GM10266 (cell line): ENCODE measurements at regions not wholly inside any gene's neighbourhood (a gene's known extent, or its start where the extent isn't known, plus 50 kb on each side); places are given as distances from the start of the nearest gene placed in this dataset.

Experiments used
- DNase-seq: peaks from one replicate; pipeline ENCODE4 v3.0.0; 2012; ENCODE audit errors: extremely low spot score
- TF ChIP-seq, protein P1 (sequence below): IDR thresholded peaks from 2 replicates; pipeline ENCODE4 v1.5.1; 2012; ENCODE audit warnings: mild to moderate bottlenecking, low read depth; ENCODE audit not compliant: control insufficient read depth, insufficient read depth; ENCODE audit errors: missing control alignments

GRCh38 chr6:80550748-80551147 lies 444.3 kb downstream of the BCKDHB start:
- TF ChIP-seq, protein P1, sequence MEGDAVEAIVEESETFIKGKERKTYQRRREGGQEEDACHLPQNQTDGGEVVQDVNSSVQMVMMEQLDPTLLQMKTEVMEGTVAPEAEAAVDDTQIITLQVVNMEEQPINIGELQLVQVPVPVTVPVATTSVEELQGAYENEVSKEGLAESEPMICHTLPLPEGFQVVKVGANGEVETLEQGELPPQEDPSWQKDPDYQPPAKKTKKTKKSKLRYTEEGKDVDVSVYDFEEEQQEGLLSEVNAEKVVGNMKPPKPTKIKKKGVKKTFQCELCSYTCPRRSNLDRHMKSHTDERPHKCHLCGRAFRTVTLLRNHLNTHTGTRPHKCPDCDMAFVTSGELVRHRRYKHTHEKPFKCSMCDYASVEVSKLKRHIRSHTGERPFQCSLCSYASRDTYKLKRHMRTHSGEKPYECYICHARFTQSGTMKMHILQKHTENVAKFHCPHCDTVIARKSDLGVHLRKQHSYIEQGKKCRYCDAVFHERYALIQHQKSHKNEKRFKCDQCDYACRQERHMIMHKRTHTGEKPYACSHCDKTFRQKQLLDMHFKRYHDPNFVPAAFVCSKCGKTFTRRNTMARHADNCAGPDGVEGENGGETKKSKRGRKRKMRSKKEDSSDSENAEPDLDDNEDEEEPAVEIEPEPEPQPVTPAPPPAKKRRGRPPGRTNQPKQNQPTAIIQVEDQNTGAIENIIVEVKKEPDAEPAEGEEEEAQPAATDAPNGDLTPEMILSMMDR: no peak
- no peak for DNase-seq

GRCh38 chr6:80550281-80550680 lies 443.8 kb downstream of the BCKDHB start:
- DNase-seq: no peak
- TF ChIP-seq, protein P1: no peak

DNA sequence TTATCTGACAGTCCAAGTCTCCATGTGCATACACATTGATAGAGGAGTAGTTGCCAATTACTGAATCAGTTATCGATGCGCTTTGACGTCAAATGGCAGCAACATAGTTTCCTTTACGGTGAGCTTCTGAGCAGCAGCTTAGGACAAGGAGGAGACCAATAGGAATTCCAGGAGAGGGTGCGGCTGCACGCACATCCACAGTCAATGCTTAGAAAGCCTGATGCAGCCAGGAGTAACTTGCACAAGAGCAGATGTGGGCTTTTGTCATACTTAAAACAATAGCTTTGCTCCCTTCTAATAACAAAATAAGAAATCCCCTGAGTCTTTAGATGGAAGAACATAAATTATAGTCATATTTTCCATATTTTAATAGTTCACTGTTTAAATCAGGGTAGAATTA lies 442.1 kb downstream of the BCKDHB start:
- no peak for DNase-seq
- TF ChIP-seq, protein P1: no peak

GRCh38 chr6:80547827-80548226 lies 441.4 kb downstream of the BCKDHB start:
- no peak for DNase-seq
- TF ChIP-seq, protein P1: no peak

GRCh38 chr6:80544976-80545722 lies 438.7 kb downstream of the BCKDHB start:
- no peak for DNase-seq
- TF ChIP-seq, protein P1: no peak

- TF ChIP-seq, protein P1: no peak
- DNase-seq: no peak
Observed at GRCh38 chr6:80544555-80544954, 438.1 kb downstream of the BCKDHB start.

- DNase-seq: no peak
Observed at GRCh38 chr6:80543598-80544222, 437.2 kb downstream of the BCKDHB start.

More at GRCh38 chr6:80543598-80544222, 437.2 kb downstream of the BCKDHB start:
- TF ChIP-seq, protein P1: no peak
